Adrenal gland (tissue), 9 donors: ENCODE measurements at regions not wholly inside any gene's neighbourhood (a gene's known extent, or its start where the extent isn't known, plus 50 kb on each side); places are given as distances from the start of the nearest gene placed in this dataset.

Experiments used
- DNase-seq, 7 donors: peaks; one replicate each; pipeline ENCODE4 v3.0.0-alpha.2; 2019 to 2020
- H3K27ac ChIP-seq, 5 donors: fragments of 200-600 bp; sonication (generic) in 4 of 5; 1 replicate in 3 of 5; 2 replicates in 2 of 5; pipeline versions ENCODE4 v1.5.1 to v1.8.0; 2016 to 2020; ENCODE audit warnings: mild to moderate bottlenecking in 1 of 5
- H3K27me3 ChIP-seq: fragments of 200-600 bp; 2 replicates; pipeline ENCODE4 v1.8.0; 2021
- H3K36me3 ChIP-seq, 2 donors: fragments of 200-600 bp; replicated peaks in 1 of 2; 1 replicate in 1 of 2; 2 replicates in 1 of 2; pipeline versions ENCODE4 v1.5.1 to v1.8.0; 2018 to 2022
- H3K4me1 ChIP-seq, 2 donors: fragments of 200-600 bp; replicated peaks in 1 of 2; 1 replicate in 1 of 2; 2 replicates in 1 of 2; pipeline versions ENCODE4 v1.5.1 to v1.8.0; 2018 to 2021
- H3K4me3 ChIP-seq, 4 donors: fragments of 200-600 bp; sonication (generic) in 3 of 4; one replicate each; pipeline ENCODE4 v1.5.1; 2016 to 2018
- H3K9me3 ChIP-seq, 3 donors: fragments of 200-600 bp; sonication (generic) in 1 of 3; replicated peaks in 1 of 3; 1 replicate in 2 of 3; 2 replicates in 1 of 3; pipeline versions ENCODE4 v1.5.1 to v1.8.0; 2016 to 2021
- POLR2A ChIP-seq, 2 donors: fragments of 450-650 bp; IDR thresholded peaks; one replicate each; pipeline ENCODE4 v1.6.1; 2017; ENCODE audit warnings: antibody characterized with exemption in 2 of 2, mild to moderate bottlenecking in 2 of 2, moderate library complexity in 1 of 2
- WGBS, 4 donors: extraction: QIAGEN DNeasy Blood & Tissue Kit in 2 of 4; methylation state at CpG; one replicate each; pipeline versions ENCODE4 v1.1.5 to v1.1.7; 2013 to 2017; 5-methylcytosine and 5-hydroxymethylcytosine counted together
- intact Hi-C, 2 donors: fragments of 100-400 bp; cut with DNase I; formaldehyde crosslinking; loops; one replicate each; pipeline versions ENCODE4 v1.14.1 to v1.15.0; 2022 to 2023
- TF ChIP-seq, protein P1 (sequence below), 6 experiments: fragments of 450-650 bp in 4 of 6; fragments of 200-600 bp in 2 of 6; sonication (generic) in 1 of 6; IDR thresholded peaks; 1 replicate in 5 of 6; 2 replicates in 1 of 6; pipeline versions ENCODE4 v1.5.1 to v1.8.0; 2016 to 2021; ENCODE audit warnings: antibody characterized with exemption in 6 of 6, mild to moderate bottlenecking in 2 of 6, moderate library complexity in 1 of 6
- donor health status: healthy with polysubstance abuse.
- donor health status: Bipolar disorder and iron deficiency.
- donor health status: DM: yes; HTN: yes; CAD: no.
- donor health status: DM: no; HTN: no; CAD: no.
- donor health status: DM: no; HTN: no; CAD: no.

DNA sequence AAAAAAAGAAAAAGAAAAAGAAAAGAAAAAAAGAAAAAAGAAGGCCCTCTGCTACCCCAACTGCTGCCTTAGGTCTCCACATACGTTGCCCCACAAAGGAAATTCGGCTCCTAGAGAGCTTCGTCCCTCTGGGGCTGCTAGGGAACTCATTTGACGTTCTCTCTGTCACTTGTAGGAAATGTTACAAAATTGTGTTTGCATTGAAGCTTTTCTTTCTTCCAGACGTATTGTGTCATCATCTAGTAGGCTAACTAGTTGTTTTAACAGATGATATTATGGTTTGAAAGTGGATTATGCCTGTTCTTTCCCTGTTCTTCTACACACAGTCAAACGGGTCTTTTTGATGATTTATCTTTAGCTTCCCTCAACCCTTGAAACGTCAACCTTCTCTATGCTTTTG lies 125.3 kb downstream of the BDH1 start:
- 52 to 55% (median 55%) methylated on average over 7 of the region's 7 CpGs for WGBS, 4 donors
- Histone ChIP-seq H3K36me3 (no peaks in the 10 kb centered on the region), H3K27ac (no peak overlapping the region), H3K27me3 (no peaks in the 10 kb centered on the region), H3K4me3 (no peak overlapping the region), H3K9me3 (no peaks in the 10 kb centered on the region), H3K4me1 (peaks cover 0 to 5% of the 10 kb centered on the region in 2 donors)
- no peak for TF ChIP-seq POLR2A (IDR thresholded peaks at IDR 0.05)
- TF ChIP-seq, protein P1, sequence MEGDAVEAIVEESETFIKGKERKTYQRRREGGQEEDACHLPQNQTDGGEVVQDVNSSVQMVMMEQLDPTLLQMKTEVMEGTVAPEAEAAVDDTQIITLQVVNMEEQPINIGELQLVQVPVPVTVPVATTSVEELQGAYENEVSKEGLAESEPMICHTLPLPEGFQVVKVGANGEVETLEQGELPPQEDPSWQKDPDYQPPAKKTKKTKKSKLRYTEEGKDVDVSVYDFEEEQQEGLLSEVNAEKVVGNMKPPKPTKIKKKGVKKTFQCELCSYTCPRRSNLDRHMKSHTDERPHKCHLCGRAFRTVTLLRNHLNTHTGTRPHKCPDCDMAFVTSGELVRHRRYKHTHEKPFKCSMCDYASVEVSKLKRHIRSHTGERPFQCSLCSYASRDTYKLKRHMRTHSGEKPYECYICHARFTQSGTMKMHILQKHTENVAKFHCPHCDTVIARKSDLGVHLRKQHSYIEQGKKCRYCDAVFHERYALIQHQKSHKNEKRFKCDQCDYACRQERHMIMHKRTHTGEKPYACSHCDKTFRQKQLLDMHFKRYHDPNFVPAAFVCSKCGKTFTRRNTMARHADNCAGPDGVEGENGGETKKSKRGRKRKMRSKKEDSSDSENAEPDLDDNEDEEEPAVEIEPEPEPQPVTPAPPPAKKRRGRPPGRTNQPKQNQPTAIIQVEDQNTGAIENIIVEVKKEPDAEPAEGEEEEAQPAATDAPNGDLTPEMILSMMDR (IDR thresholded peaks at IDR 0.05) = no peak
- no peak for DNase-seq
- intact Hi-C loops = no loop called here

DNA sequence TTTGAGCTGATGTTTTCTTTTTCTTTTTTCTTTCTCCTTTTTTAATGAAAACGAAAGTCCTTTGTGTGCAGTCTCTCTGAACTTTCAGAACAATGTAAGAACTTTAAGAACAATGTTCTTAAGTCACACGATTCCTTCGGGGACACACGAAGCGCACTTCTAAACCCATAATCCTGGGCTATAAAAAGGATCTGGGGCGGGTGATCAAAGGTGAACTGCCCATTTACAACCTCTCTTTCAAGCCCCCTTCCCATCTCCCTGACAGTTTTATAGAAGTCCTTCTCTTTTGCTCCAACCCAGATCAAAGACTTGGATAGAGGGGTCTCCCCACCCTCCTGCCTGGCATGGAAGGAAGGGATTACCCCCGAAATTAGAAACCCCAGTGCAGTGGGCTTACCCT lies 126.8 kb downstream of the BDH1 start:
- Histone ChIP-seq H3K4me1 (peaks cover 0 to 5% of the 10 kb centered on the region in 2 donors), H3K4me3 (peak overlapping the region in 1 of 4 donors; percentile 2), H3K9me3 (no peaks in the 10 kb centered on the region), H3K27me3 (no peaks in the 10 kb centered on the region), H3K27ac (no peak overlapping the region), H3K36me3 (no peaks in the 10 kb centered on the region)
- TF ChIP-seq, protein P1 (IDR thresholded peaks at IDR 0.05) = no peak
- no peak for TF ChIP-seq POLR2A (IDR thresholded peaks at IDR 0.05)
- DNase-seq = no peak
- intact Hi-C loops = no loop called here
- WGBS, 4 donors = 58 to 66% (median 64%) methylated on average over 7 of the region's 7 CpGs

DNA sequence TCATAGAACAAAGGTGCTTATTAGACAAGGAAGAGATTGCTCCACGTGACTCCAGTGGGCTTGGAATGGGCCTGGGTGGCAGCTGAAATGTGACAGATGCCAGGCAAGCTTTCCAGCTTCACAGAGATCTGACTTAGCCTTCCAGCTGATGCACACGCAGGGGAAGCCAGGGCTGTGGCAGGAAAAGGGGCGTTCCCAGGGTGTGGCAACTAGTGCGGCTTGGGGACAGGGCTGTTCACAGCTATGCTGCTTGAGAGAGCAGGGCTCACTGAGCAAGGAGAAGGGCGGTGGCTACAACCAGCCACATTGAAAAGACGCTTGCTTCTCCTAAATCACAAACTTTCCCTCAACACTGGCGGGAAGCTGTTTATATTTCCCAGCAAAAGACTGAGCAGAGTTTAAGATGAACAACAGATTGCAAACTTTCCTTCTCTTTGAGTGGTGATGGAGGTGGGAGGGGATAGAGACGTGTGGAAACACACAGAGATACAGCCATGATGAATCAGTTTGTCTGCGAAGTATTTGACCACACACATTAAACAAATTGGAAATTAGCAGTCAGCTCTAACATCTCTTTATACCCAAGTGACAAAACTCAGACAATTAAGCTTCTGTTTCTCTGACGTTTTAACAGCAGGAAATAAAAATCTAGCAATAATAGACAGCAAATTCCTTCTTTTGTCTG lies 127.5 kb downstream of the BDH1 start:
- 56 to 67% (median 58%) methylated on average over 9 to 10 of the region's 10 CpGs for WGBS, 4 donors

DNA sequence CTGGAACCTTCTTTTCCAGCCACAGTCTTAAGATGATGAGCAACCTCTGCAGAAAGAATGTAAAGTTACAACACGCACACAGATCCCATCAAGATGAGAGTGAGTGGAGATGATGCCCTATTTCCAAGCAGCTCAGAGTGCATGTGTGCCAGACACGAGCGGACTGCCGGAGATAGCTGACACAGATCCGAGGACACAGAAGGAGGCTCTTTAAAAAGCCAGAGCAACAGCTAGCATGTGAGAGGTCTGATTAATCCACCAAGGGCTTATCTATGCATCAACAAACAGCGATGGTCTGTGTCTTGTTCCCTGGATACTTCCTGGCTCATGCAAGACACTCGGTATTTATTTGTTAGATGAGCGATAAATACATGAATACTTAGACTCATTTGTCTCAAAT lies 128.6 kb upstream of the DLG1 start:
- TF ChIP-seq, protein P1 (IDR thresholded peaks at IDR 0.05) = no peak
- no peak for TF ChIP-seq POLR2A (IDR thresholded peaks at IDR 0.05)
- H3K4me1 ChIP-seq = peaks cover 2% of the 10 kb centered on the region in 2 donors
- H3K27ac ChIP-seq = no peak overlapping the region
- 87 to 91% (median 91%) methylated on average over 8 of the region's 8 CpGs for WGBS, 4 donors
- intact Hi-C loops = no loop called here
- no peaks in the 10 kb centered on the region for H3K9me3 ChIP-seq
- peak in 1 of 7 donors; percentile 63 for DNase-seq
- no peak overlapping the region for H3K4me3 ChIP-seq
- no peaks in the 10 kb centered on the region for H3K27me3 ChIP-seq
- H3K36me3 ChIP-seq = no peaks in the 10 kb centered on the region

More for the DNA sequence above, 127.5 kb downstream of the BDH1 start:
- intact Hi-C loops = no loop called here
- H3K27me3 ChIP-seq = no peaks in the 10 kb centered on the region
- no peak overlapping the region for H3K27ac ChIP-seq
- no peaks in the 10 kb centered on the region for H3K9me3 ChIP-seq
- peaks cover 0 to 5% of the 10 kb centered on the region in 2 donors for H3K4me1 ChIP-seq
- TF ChIP-seq, protein P1 (IDR thresholded peaks at IDR 0.05) = no peak
- TF ChIP-seq POLR2A (IDR thresholded peaks at IDR 0.05) = peak in 1 of 2 donors; percentile 10
- H3K36me3 ChIP-seq = no peaks in the 10 kb centered on the region
- peak overlapping the region in 1 of 4 donors; percentile 2 for H3K4me3 ChIP-seq
- DNase-seq = peak in 4 of 7 donors; percentile 11 to 70 (median 24)
